HEK293 (cell line): ENCODE measurements at regions not wholly inside any gene's neighbourhood (a gene's known extent, or its start where the extent isn't known, plus 50 kb on each side); places are given as distances from the start of the nearest gene placed in this dataset.

ENCODE experiments used
- CTCF ChIA-PET: fragments of 350-600 bp; formaldehyde crosslinking; extraction: SDS; loops from one replicate; lab custom pipeline; 2021; ENCODE audit warnings: antibody characterized with exemption; lab: Yijun Ruan, JAX
- POLR2A ChIA-PET: fragments of 300-600 bp; formaldehyde crosslinking; extraction: SDS; loops from one replicate; lab custom pipeline; 2020; ENCODE audit warnings: antibody characterized with exemption, inconsistent platforms; lab: Yijun Ruan, JAX
- H3K27ac ChIP-seq: fragments of 200-500 bp; sonication (Bioruptor generic); 2 replicates; pipeline ENCODE4 v1.5.1; 2014; ENCODE audit warnings: low read depth, low read length, control low read depth, inconsistent platforms; ENCODE audit errors: extremely low read depth
- H3K36me3 ChIP-seq, 2 experiments: fragments of 200-500 bp in 1 of 2; sonication (Bioruptor generic) in 1 of 2; 1 replicate in 1 of 2; 2 replicates in 1 of 2; pipeline ENCODE4 v1.5.1; 2014 to 2017; ENCODE audit warnings: inconsistent platforms in 2 of 2, low read length in 2 of 2; ENCODE audit not compliant: control insufficient read depth in 2 of 2, insufficient read depth in 1 of 2
- H3K4me1 ChIP-seq: fragments of 200-500 bp; sonication (Bioruptor generic); 2 replicates; pipeline ENCODE4 v1.5.1; 2014; ENCODE audit warnings: mild to moderate bottlenecking, low read length, inconsistent platforms; ENCODE audit not compliant: control insufficient read depth, insufficient read depth
- H3K4me3 ChIP-seq: 2 replicates; pipeline ENCODE4 v1.5.1; 2011; ENCODE audit warnings: low read depth, mild to moderate bottlenecking, control low read depth, low read length, moderate library complexity
- H3K9me3 ChIP-seq: fragments of 200-500 bp; sonication (Bioruptor generic); 2 replicates; pipeline ENCODE4 v1.5.1; 2014; ENCODE audit warnings: low read depth, low read length, inconsistent platforms; ENCODE audit not compliant: control insufficient read depth, insufficient read depth
- BCL11A ChIP-seq: fragments of 450-650 bp; formaldehyde crosslinking; IDR thresholded peaks from 2 replicates; pipeline ENCODE4 v1.5.1; 2016; ENCODE audit warnings: low read depth, missing biosample characterization, missing genetic modification characterization
- IKZF3 ChIP-seq: fragments of 450-650 bp; IDR thresholded peaks from 2 replicates; pipeline ENCODE4 v1.5.0; 2018; ENCODE audit warnings: missing biosample characterization, mild to moderate bottlenecking, missing genetic modification characterization, moderate library complexity
- ZNF112 ChIP-seq: fragments of 450-650 bp; formaldehyde crosslinking; IDR thresholded peaks from 2 replicates; pipeline ENCODE4 v1.5.0; 2017; ENCODE audit warnings: missing biosample characterization, missing genetic modification characterization
- ZNF157 ChIP-seq: fragments of 450-650 bp; formaldehyde crosslinking; IDR thresholded peaks from 2 replicates; pipeline ENCODE4 v1.5.1; 2016; ENCODE audit warnings: missing biosample characterization, missing genetic modification characterization
- ZNF302 ChIP-seq: fragments of 450-650 bp; formaldehyde crosslinking; IDR thresholded peaks from 2 replicates; pipeline ENCODE4 v1.5.1; 2016; ENCODE audit warnings: missing biosample characterization, missing genetic modification characterization, low read depth
- ZNF394 ChIP-seq: fragments of 450-650 bp; formaldehyde crosslinking; IDR thresholded peaks from 2 replicates; pipeline ENCODE4 v1.5.1; 2016; ENCODE audit warnings: missing biosample characterization, missing genetic modification characterization, mild to moderate bottlenecking, moderate library complexity, borderline replicate concordance
- ZNF433 ChIP-seq: fragments of 450-650 bp; formaldehyde crosslinking; IDR thresholded peaks from 2 replicates; pipeline ENCODE4 v1.5.1; 2016; ENCODE audit warnings: missing biosample characterization, missing genetic modification characterization, low read depth
- ZNF514 ChIP-seq: fragments of 450-650 bp; formaldehyde crosslinking; IDR thresholded peaks from 2 replicates; pipeline ENCODE4 v1.5.1; 2016; ENCODE audit warnings: missing biosample characterization, missing genetic modification characterization
- ZNF521 ChIP-seq: fragments of 450-650 bp; formaldehyde crosslinking; IDR thresholded peaks from 2 replicates; pipeline ENCODE4 v1.5.1; 2017; ENCODE audit warnings: missing biosample characterization, mild to moderate bottlenecking, missing genetic modification characterization
- ZNF529 ChIP-seq: fragments of 450-650 bp; formaldehyde crosslinking; IDR thresholded peaks from 2 replicates; pipeline ENCODE4 v1.5.1; 2017; ENCODE audit warnings: missing genetic modification characterization, missing biosample characterization; ENCODE audit not compliant: insufficient replicate concordance
- ZNF776 ChIP-seq: fragments of 450-650 bp; formaldehyde crosslinking; IDR thresholded peaks from 2 replicates; pipeline ENCODE4 v1.5.0; 2017; ENCODE audit warnings: missing biosample characterization, missing genetic modification characterization, borderline replicate concordance
- ZSCAN23 ChIP-seq: fragments of 450-650 bp; formaldehyde crosslinking; IDR thresholded peaks from 2 replicates; pipeline ENCODE4 v1.5.1; 2016; ENCODE audit warnings: missing biosample characterization, missing genetic modification characterization
- TF ChIP-seq, protein P1 (sequence below): fragments of 450-650 bp; formaldehyde crosslinking; IDR thresholded peaks from 2 replicates; pipeline ENCODE4 v1.5.1; 2016; ENCODE audit warnings: missing biosample characterization, missing genetic modification characterization
- TF ChIP-seq, protein P2 (sequence below): IDR thresholded peaks from 2 replicates; pipeline ENCODE4 v1.6.1; 2011; ENCODE audit warnings: mild to moderate bottlenecking, low read depth, low read length, borderline replicate concordance
- TF ChIP-seq, protein P3 (sequence below): fragments of 450-650 bp; formaldehyde crosslinking; IDR thresholded peaks from 2 replicates; pipeline ENCODE4 v1.5.1; 2016; ENCODE audit warnings: missing biosample characterization, missing genetic modification characterization
- TF ChIP-seq, protein P4 (sequence below): fragments of 450-650 bp; formaldehyde crosslinking; IDR thresholded peaks from 2 replicates; pipeline ENCODE4 v1.5.1; 2016; ENCODE audit warnings: missing biosample characterization, missing genetic modification characterization, low read depth
- TF ChIP-seq, protein P5 (sequence below): fragments of 450-650 bp; formaldehyde crosslinking; IDR thresholded peaks from 2 replicates; pipeline ENCODE4 v1.5.1; 2017; ENCODE audit warnings: missing biosample characterization, missing genetic modification characterization

DNA sequence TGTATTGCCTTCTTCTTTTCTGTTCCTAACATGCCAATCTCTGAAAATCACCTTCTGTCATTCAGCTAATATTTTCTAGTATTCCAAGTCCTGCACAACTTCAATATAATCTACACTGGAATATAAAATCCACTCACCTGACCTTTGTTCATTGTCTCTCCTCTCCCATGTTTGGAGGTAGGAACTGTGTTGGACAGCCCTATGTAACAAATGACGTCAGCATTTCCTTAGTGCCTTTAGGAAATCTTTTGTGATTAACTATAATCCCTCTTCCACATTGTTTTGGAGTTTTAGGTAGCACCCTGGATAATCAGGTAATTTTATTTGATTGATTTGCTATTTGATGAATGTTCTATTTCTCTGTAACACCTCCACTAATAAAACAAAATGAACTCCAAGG is 814.8 kb upstream of the PRKX start (continued):
- TF ChIP-seq ZNF112 (tag by site-specific recombination) = no peak

DNA sequence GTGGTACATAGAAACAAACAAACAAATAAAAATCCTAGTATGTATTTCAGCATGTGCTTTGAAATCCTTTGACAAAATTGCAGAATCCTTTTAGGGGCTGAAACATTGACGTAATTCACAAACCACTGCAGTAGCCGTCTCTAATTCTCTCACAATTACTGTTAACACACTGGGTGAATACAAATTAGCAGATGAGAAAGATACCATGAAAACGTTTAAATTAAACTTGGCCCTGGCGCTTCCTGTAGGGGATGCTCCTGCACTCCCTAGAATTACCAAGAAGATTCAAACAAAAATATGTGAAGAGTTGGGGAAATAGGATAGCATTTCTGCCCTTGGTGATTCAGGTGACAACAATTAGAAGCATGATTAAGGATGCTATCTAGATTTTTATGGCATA is 772.5 kb upstream of the PRKX start:
- H3K4me1 ChIP-seq = no peaks in the 10 kb centered on the region
- POLR2A ChIA-PET = no interaction called here
- TF ChIP-seq, protein P1, sequence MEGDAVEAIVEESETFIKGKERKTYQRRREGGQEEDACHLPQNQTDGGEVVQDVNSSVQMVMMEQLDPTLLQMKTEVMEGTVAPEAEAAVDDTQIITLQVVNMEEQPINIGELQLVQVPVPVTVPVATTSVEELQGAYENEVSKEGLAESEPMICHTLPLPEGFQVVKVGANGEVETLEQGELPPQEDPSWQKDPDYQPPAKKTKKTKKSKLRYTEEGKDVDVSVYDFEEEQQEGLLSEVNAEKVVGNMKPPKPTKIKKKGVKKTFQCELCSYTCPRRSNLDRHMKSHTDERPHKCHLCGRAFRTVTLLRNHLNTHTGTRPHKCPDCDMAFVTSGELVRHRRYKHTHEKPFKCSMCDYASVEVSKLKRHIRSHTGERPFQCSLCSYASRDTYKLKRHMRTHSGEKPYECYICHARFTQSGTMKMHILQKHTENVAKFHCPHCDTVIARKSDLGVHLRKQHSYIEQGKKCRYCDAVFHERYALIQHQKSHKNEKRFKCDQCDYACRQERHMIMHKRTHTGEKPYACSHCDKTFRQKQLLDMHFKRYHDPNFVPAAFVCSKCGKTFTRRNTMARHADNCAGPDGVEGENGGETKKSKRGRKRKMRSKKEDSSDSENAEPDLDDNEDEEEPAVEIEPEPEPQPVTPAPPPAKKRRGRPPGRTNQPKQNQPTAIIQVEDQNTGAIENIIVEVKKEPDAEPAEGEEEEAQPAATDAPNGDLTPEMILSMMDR (tag by site-specific recombination) = no peak
- TF ChIP-seq, protein P2, sequence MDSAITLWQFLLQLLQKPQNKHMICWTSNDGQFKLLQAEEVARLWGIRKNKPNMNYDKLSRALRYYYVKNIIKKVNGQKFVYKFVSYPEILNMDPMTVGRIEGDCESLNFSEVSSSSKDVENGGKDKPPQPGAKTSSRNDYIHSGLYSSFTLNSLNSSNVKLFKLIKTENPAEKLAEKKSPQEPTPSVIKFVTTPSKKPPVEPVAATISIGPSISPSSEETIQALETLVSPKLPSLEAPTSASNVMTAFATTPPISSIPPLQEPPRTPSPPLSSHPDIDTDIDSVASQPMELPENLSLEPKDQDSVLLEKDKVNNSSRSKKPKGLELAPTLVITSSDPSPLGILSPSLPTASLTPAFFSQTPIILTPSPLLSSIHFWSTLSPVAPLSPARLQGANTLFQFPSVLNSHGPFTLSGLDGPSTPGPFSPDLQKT = no peak
- TF ChIP-seq, protein P3, sequence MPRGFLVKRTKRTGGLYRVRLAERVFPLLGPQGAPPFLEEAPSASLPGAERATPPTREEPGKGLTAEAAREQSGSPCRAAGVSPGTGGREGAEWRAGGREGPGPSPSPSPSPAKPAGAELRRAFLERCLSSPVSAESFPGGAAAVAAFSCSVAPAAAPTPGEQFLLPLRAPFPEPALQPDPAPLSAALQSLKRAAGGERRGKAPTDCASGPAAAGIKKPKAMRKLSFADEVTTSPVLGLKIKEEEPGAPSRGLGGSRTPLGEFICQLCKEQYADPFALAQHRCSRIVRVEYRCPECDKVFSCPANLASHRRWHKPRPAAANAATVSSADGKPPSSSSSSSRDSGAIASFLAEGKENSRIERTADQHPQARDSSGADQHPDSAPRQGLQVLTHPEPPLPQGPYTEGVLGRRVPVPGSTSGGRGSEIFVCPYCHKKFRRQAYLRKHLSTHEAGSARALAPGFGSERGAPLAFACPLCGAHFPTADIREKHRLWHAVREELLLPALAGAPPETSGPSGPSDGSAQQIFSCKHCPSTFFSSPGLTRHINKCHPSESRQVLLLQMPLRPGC (tag by site-specific recombination) = no peak
- TF ChIP-seq ZNF521 (tag by site-specific recombination) = no peak
- TF ChIP-seq, all 188 proteins: peak for 0
- CTCF ChIA-PET = no interaction called here
- no peaks in the 10 kb centered on the region for H3K9me3 ChIP-seq
- H3K27ac ChIP-seq = no peak overlapping the region
- H3K36me3 ChIP-seq = no peaks in the 10 kb centered on the region
- H3K4me3 ChIP-seq = no peak overlapping the region

DNA sequence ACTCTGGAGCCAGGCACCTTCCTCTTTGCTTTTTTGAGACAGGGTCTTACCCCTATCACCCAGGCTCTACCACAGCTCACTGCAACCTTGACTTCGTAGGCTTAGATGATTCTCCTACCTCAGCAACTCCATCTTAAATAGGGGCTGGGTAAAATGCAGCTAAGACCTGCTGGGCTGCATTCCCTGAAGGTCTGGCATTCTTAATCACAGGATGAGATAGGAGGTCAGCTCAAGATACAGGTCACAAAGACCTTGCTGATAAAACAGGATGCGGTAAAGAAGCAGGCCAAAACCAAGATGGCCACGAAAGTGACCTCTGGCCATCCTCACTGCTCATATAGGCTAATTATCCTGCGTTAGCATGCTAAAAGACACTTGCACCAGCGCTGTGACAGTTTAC is 770.8 kb upstream of the PRKX start:
- TF ChIP-seq ZNF514 = no peak
- TF ChIP-seq IKZF3 (tag by site-specific recombination) = no peak
- no peak for TF ChIP-seq ZNF433 (tag by site-specific recombination)
- no peak for TF ChIP-seq ZNF157 (tag by site-specific recombination)
- no peak for TF ChIP-seq ZNF529 (tag by site-specific recombination)
- TF ChIP-seq, protein P4, sequence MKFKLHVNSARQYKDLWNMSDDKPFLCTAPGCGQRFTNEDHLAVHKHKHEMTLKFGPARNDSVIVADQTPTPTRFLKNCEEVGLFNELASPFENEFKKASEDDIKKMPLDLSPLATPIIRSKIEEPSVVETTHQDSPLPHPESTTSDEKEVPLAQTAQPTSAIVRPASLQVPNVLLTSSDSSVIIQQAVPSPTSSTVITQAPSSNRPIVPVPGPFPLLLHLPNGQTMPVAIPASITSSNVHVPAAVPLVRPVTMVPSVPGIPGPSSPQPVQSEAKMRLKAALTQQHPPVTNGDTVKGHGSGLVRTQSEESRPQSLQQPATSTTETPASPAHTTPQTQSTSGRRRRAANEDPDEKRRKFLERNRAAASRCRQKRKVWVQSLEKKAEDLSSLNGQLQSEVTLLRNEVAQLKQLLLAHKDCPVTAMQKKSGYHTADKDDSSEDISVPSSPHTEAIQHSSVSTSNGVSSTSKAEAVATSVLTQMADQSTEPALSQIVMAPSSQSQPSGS (tag by site-specific recombination) = no peak
- no peak for TF ChIP-seq ZNF776 (tag by site-specific recombination)
- no peak for TF ChIP-seq BCL11A (tag by site-specific recombination)
- TF ChIP-seq, protein P5, sequence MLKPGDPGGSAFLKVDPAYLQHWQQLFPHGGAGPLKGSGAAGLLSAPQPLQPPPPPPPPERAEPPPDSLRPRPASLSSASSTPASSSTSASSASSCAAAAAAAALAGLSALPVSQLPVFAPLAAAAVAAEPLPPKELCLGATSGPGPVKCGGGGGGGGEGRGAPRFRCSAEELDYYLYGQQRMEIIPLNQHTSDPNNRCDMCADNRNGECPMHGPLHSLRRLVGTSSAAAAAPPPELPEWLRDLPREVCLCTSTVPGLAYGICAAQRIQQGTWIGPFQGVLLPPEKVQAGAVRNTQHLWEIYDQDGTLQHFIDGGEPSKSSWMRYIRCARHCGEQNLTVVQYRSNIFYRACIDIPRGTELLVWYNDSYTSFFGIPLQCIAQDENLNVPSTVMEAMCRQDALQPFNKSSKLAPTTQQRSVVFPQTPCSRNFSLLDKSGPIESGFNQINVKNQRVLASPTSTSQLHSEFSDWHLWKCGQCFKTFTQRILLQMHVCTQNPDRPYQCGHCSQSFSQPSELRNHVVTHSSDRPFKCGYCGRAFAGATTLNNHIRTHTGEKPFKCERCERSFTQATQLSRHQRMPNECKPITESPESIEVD (tag by site-specific recombination) = no peak
- no peak for TF ChIP-seq ZNF394 (tag by site-specific recombination)
- TF ChIP-seq ZSCAN23 (tag by site-specific recombination) = no peak
- no peak for TF ChIP-seq ZNF302 (tag by site-specific recombination)
- H3K27ac ChIP-seq = no peak overlapping the region
- H3K9me3 ChIP-seq = no peaks in the 10 kb centered on the region
- H3K36me3 ChIP-seq = no peaks in the 10 kb centered on the region
- no peaks in the 10 kb centered on the region for H3K4me1 ChIP-seq
- no peak overlapping the region for H3K4me3 ChIP-seq
- CTCF ChIA-PET = no interaction called here
- POLR2A ChIA-PET = no interaction called here
